GM12892 (cell line): ENCODE measurements at regions not wholly inside any gene's neighbourhood (a gene's known extent, or its start where the extent isn't known, plus 50 kb on each side); places are given as distances from the start of the nearest gene placed in this dataset.

ENCODE experiments used
- POLR2A ChIP-seq: IDR thresholded peaks from 2 replicates; pipeline ENCODE4 v1.6.1; 2011; ENCODE audit warnings: low read depth, low read length, control low read depth
- POLR2AphosphoS5 ChIP-seq: IDR thresholded peaks from 2 replicates; pipeline ENCODE4 v1.6.1; 2011; ENCODE audit warnings: low read depth, low read length, control low read depth

GRCh38 chr11:97937501-97937900 lies 1083.2 kb upstream of the CNTN5 start:
- TF ChIP-seq POLR2AphosphoS5 = no peak
- no peak for TF ChIP-seq POLR2A
